ENCODE measurements at regions not wholly inside any gene's neighbourhood (a gene's known extent, or its start where the extent isn't known, plus 50 kb on each side); places are given as distances from the start of the nearest gene placed in this dataset.

DNA sequence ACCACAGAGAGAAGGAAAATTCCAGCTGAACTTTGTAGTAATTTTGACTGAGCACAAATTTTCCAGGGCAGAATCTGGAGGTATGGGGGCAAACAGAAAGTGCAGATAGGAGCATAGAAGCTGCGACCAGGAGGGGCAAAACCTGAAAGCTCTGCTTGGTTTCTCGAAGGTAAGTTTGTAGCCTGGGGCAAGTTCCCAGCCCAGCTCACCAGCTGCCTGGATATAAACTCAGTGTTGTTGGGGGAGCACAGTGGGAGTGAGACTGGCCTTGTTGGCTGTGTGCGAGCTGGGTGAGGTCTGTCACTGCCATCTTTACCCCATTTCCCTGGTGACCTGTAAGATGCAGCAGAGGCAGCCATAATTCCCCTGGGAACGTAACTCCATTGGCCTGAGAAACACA is 213.5 kb upstream of the POF1B start:
- H3K27me3 Mint-ChIP-seq (ENCODE audit: low read depth in 3 of 3): peaks cover 0 to 2% (median 2%) of the 10 kb centered on the region in 3 donors
- 77% methylated on average over 2 of the region's 4 CpGs for WGBS (ENCODE audit: insufficient coverage)
- H3K36me3 ChIP-seq (replicated peaks in 1 of 2; ENCODE audit: control insufficient read depth in 1 of 2, insufficient read depth in 2 of 2, low read length in 2 of 2): no peaks in the 10 kb centered on the region
- H3K4me1 ChIP-seq (ENCODE audit: control insufficient read depth in 1 of 2, insufficient read depth in 2 of 2, low read length in 2 of 2): no peaks in the 10 kb centered on the region
- H3K4me3 Mint-ChIP-seq: no peak overlapping the region
- no peaks in the 10 kb centered on the region for H4K20me1 ChIP-seq (ENCODE audit: insufficient read depth, low read length)
- intact Hi-C loops (cut with micrococcal nuclease): no loop called here
- no peak overlapping the region for H3K27ac ChIP-seq (ENCODE audit: low read depth in 1 of 2, low read length in 2 of 2)
- H3K79me2 ChIP-seq (ENCODE audit: insufficient read depth, low read length): no peaks in the 10 kb centered on the region
- no peak overlapping the region for H3K4me2 ChIP-seq (replicated peaks; ENCODE audit: extremely low read depth, low read length, poor library complexity, severe bottlenecking)
- no peaks in the 10 kb centered on the region for H3K36me3 Mint-ChIP-seq
- peaks cover 0 to 4% (median 0%) of the 10 kb centered on the region in 7 donors for H3K9me3 Mint-ChIP-seq
- no peak overlapping the region for H3K4me3 ChIP-seq (replicated peaks in 1 of 3; ENCODE audit: low read depth in 2 of 3, low read length in 3 of 3)
- H3K9ac ChIP-seq (ENCODE audit: insufficient read depth, low read length, poor library complexity, severe bottlenecking): no peak overlapping the region
- no peaks in the 10 kb centered on the region for H3K4me1 Mint-ChIP-seq
- peaks cover 0 to 4% of the 10 kb centered on the region in 2 donors for H3K9me3 ChIP-seq (replicated peaks in 1 of 2; ENCODE audit: control insufficient read depth in 1 of 2, insufficient read depth in 1 of 2, low read length in 2 of 2)
- TF ChIP-seq CTCF (IDR thresholded peaks at IDR 0.05): no peak
- no peak overlapping the region for H2AFZ ChIP-seq (ENCODE audit: insufficient read depth, low read depth, low read length, poor library complexity, severe bottlenecking)
- DNase-seq: no peak
- H3K27ac Mint-ChIP-seq: no peak overlapping the region
- H3K27me3 ChIP-seq (ENCODE audit: control insufficient read depth in 2 of 2, insufficient read depth in 2 of 2, low read length in 2 of 2): no peaks in the 10 kb centered on the region

DNA sequence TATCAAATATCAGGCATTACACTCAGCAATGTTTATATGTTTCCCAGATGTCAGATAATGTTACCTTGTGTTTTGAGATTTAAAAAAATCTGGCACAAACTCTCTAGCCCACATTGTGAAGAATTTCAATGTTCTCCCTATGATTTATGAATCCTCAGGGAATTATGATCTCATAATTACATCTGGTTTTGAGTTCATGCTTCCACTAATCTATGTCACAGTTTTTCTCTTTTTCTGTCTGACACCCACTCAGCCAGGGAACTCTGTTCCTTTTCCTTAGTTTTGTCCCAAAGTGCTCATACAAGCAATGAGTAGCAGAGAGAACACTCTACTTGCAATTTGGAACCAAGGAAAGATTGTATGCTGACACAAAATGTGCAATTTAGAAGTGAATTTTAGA is 212.1 kb upstream of the POF1B start:
- no peak for TF ChIP-seq CTCF (IDR thresholded peaks at IDR 0.05)
- no peaks in the 10 kb centered on the region for H3K4me1 ChIP-seq (ENCODE audit: control insufficient read depth in 1 of 2, insufficient read depth in 2 of 2, low read length in 2 of 2)
- no peaks in the 10 kb centered on the region for H3K79me2 ChIP-seq (ENCODE audit: insufficient read depth, low read length)
- no peak overlapping the region for H3K4me2 ChIP-seq (replicated peaks; ENCODE audit: extremely low read depth, low read length, poor library complexity, severe bottlenecking)
- H4K20me1 ChIP-seq (ENCODE audit: insufficient read depth, low read length): no peaks in the 10 kb centered on the region
- H3K4me3 ChIP-seq (replicated peaks in 1 of 3; ENCODE audit: low read depth in 2 of 3, low read length in 3 of 3): no peak overlapping the region
- intact Hi-C loops (cut with micrococcal nuclease): no loop called here
- H3K27me3 Mint-ChIP-seq (ENCODE audit: low read depth in 3 of 3): no peaks in the 10 kb centered on the region
- H3K36me3 ChIP-seq (replicated peaks in 1 of 2; ENCODE audit: control insufficient read depth in 1 of 2, insufficient read depth in 2 of 2, low read length in 2 of 2): no peaks in the 10 kb centered on the region
- H2AFZ ChIP-seq (ENCODE audit: insufficient read depth, low read depth, low read length, poor library complexity, severe bottlenecking): no peak overlapping the region
- peaks cover 0 to 4% of the 10 kb centered on the region in 2 donors for H3K9me3 ChIP-seq (replicated peaks in 1 of 2; ENCODE audit: control insufficient read depth in 1 of 2, insufficient read depth in 1 of 2, low read length in 2 of 2)
- H3K4me1 Mint-ChIP-seq: no peaks in the 10 kb centered on the region
- no peaks in the 10 kb centered on the region for H3K36me3 Mint-ChIP-seq
- no peak overlapping the region for H3K4me3 Mint-ChIP-seq
- no peak overlapping the region for H3K27ac Mint-ChIP-seq
- no peak for DNase-seq
- H3K27ac ChIP-seq (ENCODE audit: low read depth in 1 of 2, low read length in 2 of 2): no peak overlapping the region
- no peak overlapping the region for H3K9ac ChIP-seq (ENCODE audit: insufficient read depth, low read length, poor library complexity, severe bottlenecking)
- H3K27me3 ChIP-seq (ENCODE audit: control insufficient read depth in 2 of 2, insufficient read depth in 2 of 2, low read length in 2 of 2): no peaks in the 10 kb centered on the region
- peaks cover 0 to 4% (median 0%) of the 10 kb centered on the region in 7 donors for H3K9me3 Mint-ChIP-seq
